GM10266 (cell line): ENCODE measurements at regions not wholly inside any gene's neighbourhood (a gene's known extent, or its start where the extent isn't known, plus 50 kb on each side); places are given as distances from the start of the nearest gene placed in this dataset.

Experiments
- DNase-seq: peaks from one replicate; pipeline ENCODE4 v3.0.0; 2012; ENCODE audit errors: extremely low spot score
- TF ChIP-seq, protein P1 (sequence below): IDR thresholded peaks from 2 replicates; pipeline ENCODE4 v1.5.1; 2012; ENCODE audit warnings: mild to moderate bottlenecking, low read depth; ENCODE audit not compliant: control insufficient read depth, insufficient read depth; ENCODE audit errors: missing control alignments

DNA sequence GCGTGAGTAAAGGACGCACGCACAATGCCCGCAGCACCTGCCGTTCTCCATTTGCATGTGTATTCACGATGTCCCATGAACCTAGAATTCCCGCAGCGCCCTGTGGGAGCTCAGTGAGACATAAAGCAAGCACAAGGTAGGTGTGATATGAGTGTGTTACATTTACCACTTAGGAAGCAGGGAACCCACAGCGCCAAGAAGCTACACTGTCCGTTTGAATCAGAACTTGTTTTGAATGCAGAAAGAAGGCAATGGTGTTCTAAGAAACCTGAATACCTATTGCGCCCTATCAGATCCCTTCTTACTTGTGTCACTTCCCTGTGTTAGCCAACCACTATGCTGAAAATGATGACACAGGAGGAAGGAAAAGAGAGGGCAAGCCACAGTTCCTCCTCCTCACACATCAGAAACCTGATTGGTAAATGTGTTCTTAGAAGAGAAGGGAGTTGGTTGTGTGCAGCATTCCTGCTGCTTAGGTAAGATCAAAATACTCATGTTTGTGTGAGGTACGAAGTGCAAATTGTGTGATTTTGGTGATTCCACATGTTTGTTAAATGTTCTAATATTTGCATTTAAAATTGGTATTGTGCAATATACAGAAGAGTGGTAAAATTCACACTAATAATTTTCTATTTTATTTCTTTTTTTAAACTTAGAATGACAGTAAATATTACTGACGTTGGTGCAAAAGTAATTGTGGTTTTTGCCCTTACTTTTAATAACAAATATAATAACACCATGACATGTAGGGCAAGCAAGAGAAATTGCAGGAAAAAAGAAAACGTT, 185.4 kb downstream of the SEC23IP start:
- TF ChIP-seq, protein P1, sequence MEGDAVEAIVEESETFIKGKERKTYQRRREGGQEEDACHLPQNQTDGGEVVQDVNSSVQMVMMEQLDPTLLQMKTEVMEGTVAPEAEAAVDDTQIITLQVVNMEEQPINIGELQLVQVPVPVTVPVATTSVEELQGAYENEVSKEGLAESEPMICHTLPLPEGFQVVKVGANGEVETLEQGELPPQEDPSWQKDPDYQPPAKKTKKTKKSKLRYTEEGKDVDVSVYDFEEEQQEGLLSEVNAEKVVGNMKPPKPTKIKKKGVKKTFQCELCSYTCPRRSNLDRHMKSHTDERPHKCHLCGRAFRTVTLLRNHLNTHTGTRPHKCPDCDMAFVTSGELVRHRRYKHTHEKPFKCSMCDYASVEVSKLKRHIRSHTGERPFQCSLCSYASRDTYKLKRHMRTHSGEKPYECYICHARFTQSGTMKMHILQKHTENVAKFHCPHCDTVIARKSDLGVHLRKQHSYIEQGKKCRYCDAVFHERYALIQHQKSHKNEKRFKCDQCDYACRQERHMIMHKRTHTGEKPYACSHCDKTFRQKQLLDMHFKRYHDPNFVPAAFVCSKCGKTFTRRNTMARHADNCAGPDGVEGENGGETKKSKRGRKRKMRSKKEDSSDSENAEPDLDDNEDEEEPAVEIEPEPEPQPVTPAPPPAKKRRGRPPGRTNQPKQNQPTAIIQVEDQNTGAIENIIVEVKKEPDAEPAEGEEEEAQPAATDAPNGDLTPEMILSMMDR = no peak
- no peak for DNase-seq

DNA sequence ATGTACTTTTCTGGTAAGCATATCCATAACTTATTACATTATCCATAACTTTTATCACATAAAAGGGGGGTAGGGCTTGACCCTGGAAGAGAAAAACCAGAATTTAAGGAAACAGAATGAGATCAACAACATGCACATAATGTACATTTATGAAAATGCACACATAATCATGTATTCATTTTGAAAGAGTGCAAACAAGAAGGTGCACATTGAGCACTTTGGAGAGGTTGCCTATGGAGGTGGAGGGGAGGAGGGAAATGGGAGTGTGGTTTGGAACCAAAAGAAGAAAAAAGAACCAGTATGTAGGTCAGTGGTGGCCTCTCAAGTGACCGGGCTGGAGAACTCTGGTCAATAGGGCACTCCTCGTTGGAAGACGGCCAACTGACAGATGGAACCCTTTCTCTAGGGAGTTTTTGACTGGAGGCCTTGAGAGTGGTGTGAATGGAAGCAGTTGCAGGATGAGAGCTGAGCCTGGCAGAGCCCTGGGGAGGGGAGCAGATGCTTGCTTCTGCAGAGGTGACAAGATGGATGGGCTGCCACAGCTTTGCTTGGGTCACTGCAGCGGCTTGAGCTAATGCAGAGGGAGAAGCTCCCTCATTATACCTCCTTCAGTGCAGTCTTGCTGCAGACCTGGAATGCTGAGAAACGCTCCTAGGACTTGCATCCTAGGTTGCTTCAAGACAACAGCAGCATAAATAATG, 192.7 kb downstream of the SEC23IP start:
- TF ChIP-seq, protein P1 = no peak
- no peak for DNase-seq

DNA sequence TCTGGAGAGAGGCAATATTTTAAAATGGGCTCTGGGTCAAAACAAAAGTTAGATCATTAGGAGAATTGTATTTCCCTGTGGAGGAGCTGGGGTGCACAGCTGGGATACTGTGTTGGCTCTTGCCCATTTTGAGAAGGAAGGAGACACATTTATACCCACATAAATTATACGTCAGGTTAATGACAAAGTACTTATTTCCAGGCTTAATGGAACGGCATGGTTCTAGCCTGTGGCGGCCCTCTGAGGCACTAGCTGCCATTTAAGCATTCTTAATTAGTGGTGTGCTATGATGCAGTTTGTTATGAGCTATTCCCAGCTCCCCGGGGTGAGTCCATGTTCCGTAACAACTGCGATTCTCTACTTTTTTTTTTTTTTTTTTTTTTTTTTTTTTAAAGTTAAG, 193.5 kb downstream of the SEC23IP start:
- DNase-seq = no peak
- TF ChIP-seq, protein P1 = no peak

DNA sequence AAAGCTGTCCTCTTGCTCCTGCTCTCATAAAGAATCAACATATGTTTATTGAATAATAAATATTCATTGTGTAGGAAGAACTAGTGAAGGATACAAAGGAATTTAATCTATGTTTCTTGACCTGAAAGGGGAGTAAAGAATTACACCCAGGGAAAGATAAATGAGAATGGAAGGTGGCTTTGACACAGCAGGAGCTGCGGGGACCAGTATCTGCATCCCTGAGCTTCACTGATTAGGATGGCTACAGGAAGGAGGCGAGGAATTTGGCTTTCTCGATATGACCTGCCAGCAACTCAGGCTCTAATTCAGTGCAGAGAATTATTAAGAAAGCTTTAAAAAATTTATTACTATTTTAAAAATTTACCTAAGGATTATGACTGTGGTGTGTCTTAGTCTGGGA, 194.6 kb downstream of the SEC23IP start:
- TF ChIP-seq, protein P1 = no peak
- DNase-seq = no peak

DNA sequence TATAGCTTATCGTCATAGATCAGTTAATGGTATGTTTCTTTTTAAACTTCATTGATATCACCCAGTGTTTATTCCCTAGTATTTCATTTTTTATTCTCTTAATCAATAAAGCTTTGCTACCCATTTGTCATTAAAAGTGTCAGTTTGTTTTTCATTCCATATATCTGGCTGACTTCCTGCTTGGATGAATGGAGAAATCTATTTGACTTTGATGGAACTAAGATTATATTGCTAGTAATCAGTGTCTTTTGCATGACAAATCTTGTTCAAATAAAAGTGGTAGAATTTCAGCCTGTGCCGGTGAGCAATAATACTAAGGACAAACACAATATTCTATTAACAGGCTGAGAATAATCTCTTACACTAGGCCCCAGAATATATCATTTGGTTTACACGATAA, 203.3 kb downstream of the SEC23IP start:
- no peak for DNase-seq
- TF ChIP-seq, protein P1 = no peak

DNA sequence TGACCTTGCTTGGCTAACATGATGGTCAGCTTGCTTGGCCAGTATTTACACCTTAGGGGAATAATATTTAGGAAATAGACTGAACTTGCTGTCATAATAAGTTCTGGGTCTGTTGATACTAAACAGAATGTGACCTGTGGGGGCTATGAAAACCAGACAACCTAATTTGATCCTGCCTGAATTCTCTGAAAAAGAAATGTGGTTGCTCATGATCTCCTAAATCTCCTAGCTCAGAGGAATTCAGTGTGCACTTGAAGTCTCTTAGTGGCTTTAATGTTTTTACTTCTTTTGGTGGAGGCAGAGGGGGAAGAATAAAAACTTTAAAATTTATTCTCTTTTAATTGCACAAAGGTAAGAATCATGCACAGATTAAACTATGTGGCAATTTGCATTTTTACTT, 205.2 kb downstream of the SEC23IP start:
- TF ChIP-seq, protein P1 = no peak
- no peak for DNase-seq
